Adrenal gland (tissue), 5 donors: ENCODE measurements at regions not wholly inside any gene's neighbourhood (a gene's known extent, or its start where the extent isn't known, plus 50 kb on each side); places are given as distances from the start of the nearest gene placed in this dataset.

ENCODE experiments used
- POLR2A ChIP-seq, 2 donors: fragments of 450-650 bp; IDR thresholded peaks; one replicate each; pipeline ENCODE4 v1.6.1; 2017; ENCODE audit warnings: antibody characterized with exemption in 2 of 2, mild to moderate bottlenecking in 2 of 2, moderate library complexity in 1 of 2
- TF ChIP-seq, protein P1 (sequence below), 6 experiments: fragments of 450-650 bp in 4 of 6; fragments of 200-600 bp in 2 of 6; sonication (generic) in 1 of 6; IDR thresholded peaks; 1 replicate in 5 of 6; 2 replicates in 1 of 6; pipeline versions ENCODE4 v1.5.1 to v1.8.0; 2016 to 2021; ENCODE audit warnings: antibody characterized with exemption in 6 of 6, mild to moderate bottlenecking in 2 of 6, moderate library complexity in 1 of 6
- donor health status: DM: no; HTN: no; CAD: no.

DNA sequence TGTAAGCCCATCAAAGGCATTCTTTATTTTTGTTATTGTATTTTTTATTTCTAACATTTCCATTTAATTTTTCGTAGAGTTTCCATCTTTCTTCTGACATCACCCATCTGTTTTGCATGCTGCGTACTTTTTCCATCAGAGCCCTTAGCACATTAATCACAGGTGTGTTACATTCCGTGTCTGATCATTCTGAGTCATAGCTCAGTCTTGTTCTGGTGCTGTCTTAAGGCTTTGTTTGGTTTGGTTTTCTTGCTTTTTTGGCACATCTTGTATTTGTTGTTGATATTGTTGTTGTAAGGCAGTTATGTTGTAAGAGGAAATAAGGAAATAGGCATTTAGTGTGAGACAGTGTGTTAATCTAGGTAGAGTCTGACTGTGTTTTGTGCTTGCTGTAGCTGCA, 214.6 kb upstream of the CDH4 start:
- TF ChIP-seq, protein P1, sequence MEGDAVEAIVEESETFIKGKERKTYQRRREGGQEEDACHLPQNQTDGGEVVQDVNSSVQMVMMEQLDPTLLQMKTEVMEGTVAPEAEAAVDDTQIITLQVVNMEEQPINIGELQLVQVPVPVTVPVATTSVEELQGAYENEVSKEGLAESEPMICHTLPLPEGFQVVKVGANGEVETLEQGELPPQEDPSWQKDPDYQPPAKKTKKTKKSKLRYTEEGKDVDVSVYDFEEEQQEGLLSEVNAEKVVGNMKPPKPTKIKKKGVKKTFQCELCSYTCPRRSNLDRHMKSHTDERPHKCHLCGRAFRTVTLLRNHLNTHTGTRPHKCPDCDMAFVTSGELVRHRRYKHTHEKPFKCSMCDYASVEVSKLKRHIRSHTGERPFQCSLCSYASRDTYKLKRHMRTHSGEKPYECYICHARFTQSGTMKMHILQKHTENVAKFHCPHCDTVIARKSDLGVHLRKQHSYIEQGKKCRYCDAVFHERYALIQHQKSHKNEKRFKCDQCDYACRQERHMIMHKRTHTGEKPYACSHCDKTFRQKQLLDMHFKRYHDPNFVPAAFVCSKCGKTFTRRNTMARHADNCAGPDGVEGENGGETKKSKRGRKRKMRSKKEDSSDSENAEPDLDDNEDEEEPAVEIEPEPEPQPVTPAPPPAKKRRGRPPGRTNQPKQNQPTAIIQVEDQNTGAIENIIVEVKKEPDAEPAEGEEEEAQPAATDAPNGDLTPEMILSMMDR (IDR thresholded peaks at IDR 0.05), result no peak
- TF ChIP-seq POLR2A (IDR thresholded peaks at IDR 0.05), result no peak
